Type B pancreatic cell (in vitro differentiated cells): ENCODE measurements at regions not wholly inside any gene's neighbourhood (a gene's known extent, or its start where the extent isn't known, plus 50 kb on each side); places are given as distances from the start of the nearest gene placed in this dataset.

ENCODE experiments used
- DNase-seq: peaks from one replicate; pipeline ENCODE4 v3.0.0; 2021; ENCODE audit warnings: mixed read lengths; ENCODE audit not compliant: unreplicated experiment; ENCODE audit errors: extremely low spot score
- H3K27ac Mint-ChIP-seq: 2 replicates; pipeline ENCODE4 v1.8.0; 2021; ENCODE audit warnings: mild to moderate bottlenecking, mixed read lengths
- H3K27me3 Mint-ChIP-seq: 2 replicates; pipeline ENCODE4 v1.8.0; 2021; ENCODE audit warnings: mixed read lengths
- H3K36me3 Mint-ChIP-seq: 2 replicates; pipeline ENCODE4 v1.8.0; 2021; ENCODE audit warnings: mixed read lengths
- H3K4me1 Mint-ChIP-seq: one replicate; pipeline ENCODE4 v1.8.0; 2021; ENCODE audit warnings: mixed read lengths; ENCODE audit not compliant: unreplicated experiment
- H3K4me3 Mint-ChIP-seq: 2 replicates; pipeline ENCODE4 v1.8.0; 2021; ENCODE audit warnings: mild to moderate bottlenecking, mixed read lengths
- H3K9me3 Mint-ChIP-seq: 2 replicates; pipeline ENCODE4 v1.8.0; 2021; ENCODE audit warnings: mixed read lengths
- CTCF ChIP-seq: fragments of 200-600 bp; sonication (generic); conservative IDR thresholded peaks from 2 replicates; pipeline ENCODE4 v1.5.0; 2021; ENCODE audit warnings: antibody characterized with exemption, mild to moderate bottlenecking

- Mint-ChIP-seq H3K36me3 (no peaks in the 10 kb centered on the region), H3K9me3 (no peaks in the 10 kb centered on the region), H3K4me3 (no peak overlapping the region), H3K4me1 (no peaks in the 10 kb centered on the region), H3K27me3 (peaks cover 2% of the 10 kb centered on the region), H3K27ac (no peak overlapping the region)
- no peak for DNase-seq
- TF ChIP-seq CTCF = no peak
These were observed 346.6 kb downstream of the ZNF326 start for GRCh38 chr1:90341516-90341915.

- H3K9me3 Mint-ChIP-seq = no peaks in the 10 kb centered on the region
These were observed 345.7 kb downstream of the ZNF326 start for GRCh38 chr1:90340606-90341005.

GRCh38 chr1:90339811-90340210 is 344.9 kb downstream of the ZNF326 start:
- no peaks in the 10 kb centered on the region for H3K4me1 Mint-ChIP-seq
- H3K27me3 Mint-ChIP-seq = peaks cover 2% of the 10 kb centered on the region
- DNase-seq = no peak
- TF ChIP-seq CTCF = no peak
- no peak overlapping the region for H3K27ac Mint-ChIP-seq
- H3K4me3 Mint-ChIP-seq = no peak overlapping the region
- no peaks in the 10 kb centered on the region for H3K36me3 Mint-ChIP-seq
- no peaks in the 10 kb centered on the region for H3K9me3 Mint-ChIP-seq

More at GRCh38 chr1:90340606-90341005, 345.7 kb downstream of the ZNF326 start:
- Mint-ChIP-seq H3K4me3 (no peak overlapping the region), H3K27ac (no peak overlapping the region), H3K27me3 (peaks cover 2% of the 10 kb centered on the region), H3K36me3 (no peaks in the 10 kb centered on the region), H3K4me1 (no peaks in the 10 kb centered on the region)
- no peak for DNase-seq
- TF ChIP-seq CTCF = no peak

GRCh38 chr1:90336552-90337324 is 341.8 kb downstream of the ZNF326 start:
- no peaks in the 10 kb centered on the region for H3K36me3 Mint-ChIP-seq
- no peaks in the 10 kb centered on the region for H3K9me3 Mint-ChIP-seq
- no peak overlapping the region for H3K27ac Mint-ChIP-seq
- TF ChIP-seq CTCF = no peak
- peaks cover 2% of the 10 kb centered on the region for H3K27me3 Mint-ChIP-seq
- H3K4me1 Mint-ChIP-seq = no peaks in the 10 kb centered on the region
- DNase-seq = no peak
- no peak overlapping the region for H3K4me3 Mint-ChIP-seq

GRCh38 chr1:90335558-90335957 is 340.6 kb downstream of the ZNF326 start:
- Mint-ChIP-seq H3K27me3 (peaks cover 2% of the 10 kb centered on the region), H3K9me3 (no peaks in the 10 kb centered on the region), H3K27ac (no peak overlapping the region), H3K4me1 (no peaks in the 10 kb centered on the region), H3K4me3 (no peak overlapping the region), H3K36me3 (no peaks in the 10 kb centered on the region)
- DNase-seq = no peak
- no peak for TF ChIP-seq CTCF

GRCh38 chr1:90334137-90334536 is 339.2 kb downstream of the ZNF326 start:
- no peaks in the 10 kb centered on the region for H3K36me3 Mint-ChIP-seq
- no peaks in the 10 kb centered on the region for H3K9me3 Mint-ChIP-seq
- no peaks in the 10 kb centered on the region for H3K4me1 Mint-ChIP-seq
- H3K27me3 Mint-ChIP-seq = peaks cover 2% of the 10 kb centered on the region
- no peak for TF ChIP-seq CTCF
- no peak overlapping the region for H3K27ac Mint-ChIP-seq
- DNase-seq = no peak
- H3K4me3 Mint-ChIP-seq = no peak overlapping the region
